ENCODE measurements at regions not wholly inside any gene's neighbourhood (a gene's known extent, or its start where the extent isn't known, plus 50 kb on each side); places are given as distances from the start of the nearest gene placed in this dataset.
A peak's percentile ranks its signal among the peaks of the same experiment; 100 is the strongest.

DNA sequence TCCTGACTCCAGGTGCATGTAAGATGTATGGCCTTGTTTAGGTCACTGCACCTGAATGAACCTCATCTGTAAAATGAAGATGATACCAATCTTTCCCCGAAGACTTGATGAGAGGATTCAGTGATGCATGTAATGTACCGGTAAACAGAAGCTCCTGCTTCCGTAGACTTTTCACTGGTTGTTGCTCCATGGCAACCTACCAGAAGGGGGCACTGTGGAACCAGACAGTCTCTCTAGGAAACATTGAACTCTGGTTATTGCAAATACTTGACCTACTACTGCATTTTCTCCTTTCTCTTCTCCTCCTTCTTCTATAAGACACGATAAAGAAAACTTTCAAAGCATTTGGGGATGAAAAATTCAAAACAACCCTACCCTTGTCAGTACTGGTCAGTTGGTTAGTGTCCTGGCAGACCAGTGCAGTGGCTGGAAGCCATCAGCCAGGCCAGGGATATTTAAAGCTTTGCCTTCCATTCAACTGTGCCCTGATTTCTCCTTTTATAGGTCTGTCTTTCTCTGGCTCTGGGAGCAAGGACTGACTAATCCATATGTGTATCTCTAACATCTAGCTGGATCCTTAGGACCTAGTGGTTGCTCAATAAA lies 667.4 kb upstream of the SALL1 start:
- H3K36me3 ChIP-seq (ENCODE audit: control insufficient read depth, insufficient read depth, low read length) = no peaks in the 10 kb centered on the region
- peak overlapping the region; percentile 94 for H2BK120ac ChIP-seq (ENCODE audit: low read depth, low read length)
- peak overlapping the region; percentile 87 for H2BK20ac ChIP-seq (ENCODE audit: low read depth, low read length)
- dilution Hi-C loops (cut with HindIII; ENCODE audit: low sequenced_read_pairs, unreplicated experiment) (no loop called here), intact Hi-C loops (cut with micrococcal nuclease) (loop anchor here (1.0 to 2.0 kb wide), 4 partner anchors 153 to 672 kb away; no protein-coding TSS in a partner anchor), in situ Hi-C loops (cut with MboI; ENCODE audit: low sequenced_read_pairs) (loop anchor here (5.0 kb wide), 1 partner anchor 169 kb away; no protein-coding TSS in a partner anchor)
- H3K27ac ChIP-seq (ENCODE audit: insufficient read depth, low read length) = peak overlapping the region; percentile 57
- peak; percentile 73 for DNase-seq
- H2AK9ac ChIP-seq (replicated peaks; ENCODE audit: low read depth, low read length, poor library complexity) = no peak overlapping the region
- H3K9me3 ChIP-seq (ENCODE audit: control insufficient read depth, insufficient read depth, low read length) = peaks cover 2% of the 10 kb centered on the region; the same call in 1 of the 2 replicates
- H3K56ac ChIP-seq (ENCODE audit: extremely low read depth, insufficient read depth, low read length) = peak overlapping the region; percentile 77; the same call in 1 of the 2 replicates
- peak overlapping the region; percentile 95 for H4K5ac ChIP-seq (ENCODE audit: low read depth, low read length)
- TF ChIP-seq BHLHE40 (IDR thresholded peaks at IDR 0.05; ENCODE audit: low read depth, low read length) = no peak
- TF ChIP-seq RAD21 (IDR thresholded peaks at IDR 0.05; ENCODE audit: low read length) = peak; percentile 91
- TF ChIP-seq, protein P1, sequence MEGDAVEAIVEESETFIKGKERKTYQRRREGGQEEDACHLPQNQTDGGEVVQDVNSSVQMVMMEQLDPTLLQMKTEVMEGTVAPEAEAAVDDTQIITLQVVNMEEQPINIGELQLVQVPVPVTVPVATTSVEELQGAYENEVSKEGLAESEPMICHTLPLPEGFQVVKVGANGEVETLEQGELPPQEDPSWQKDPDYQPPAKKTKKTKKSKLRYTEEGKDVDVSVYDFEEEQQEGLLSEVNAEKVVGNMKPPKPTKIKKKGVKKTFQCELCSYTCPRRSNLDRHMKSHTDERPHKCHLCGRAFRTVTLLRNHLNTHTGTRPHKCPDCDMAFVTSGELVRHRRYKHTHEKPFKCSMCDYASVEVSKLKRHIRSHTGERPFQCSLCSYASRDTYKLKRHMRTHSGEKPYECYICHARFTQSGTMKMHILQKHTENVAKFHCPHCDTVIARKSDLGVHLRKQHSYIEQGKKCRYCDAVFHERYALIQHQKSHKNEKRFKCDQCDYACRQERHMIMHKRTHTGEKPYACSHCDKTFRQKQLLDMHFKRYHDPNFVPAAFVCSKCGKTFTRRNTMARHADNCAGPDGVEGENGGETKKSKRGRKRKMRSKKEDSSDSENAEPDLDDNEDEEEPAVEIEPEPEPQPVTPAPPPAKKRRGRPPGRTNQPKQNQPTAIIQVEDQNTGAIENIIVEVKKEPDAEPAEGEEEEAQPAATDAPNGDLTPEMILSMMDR (conservative IDR thresholded peaks at IDR 0.05; ENCODE audit: low read depth, low read length) = peak; percentile 89
- TF ChIP-seq SMC3 (IDR thresholded peaks at IDR 0.05; ENCODE audit: low read depth, low read length) = peak; percentile 84
- TF ChIP-seq POLR2A (IDR thresholded peaks at IDR 0.05; ENCODE audit: low read depth, low read length) = no peak
- TF ChIP-seq MXI1 (IDR thresholded peaks at IDR 0.05; ENCODE audit: borderline replicate concordance, low read depth, low read length) = no peak
- peak overlapping the region; percentile 16; the same call in 2 of the 3 replicates for H2BK15ac ChIP-seq (ENCODE audit: low read depth, low read length)
- 71% methylated on average over 3 of the region's 4 CpGs; no CpG with 5 or more reads in 1 of the 2 experiments for WGBS, 2 experiments (ENCODE audit: extremely low coverage in 2 of 2, insufficient read length in 1 of 2)
- peaks cover 2% of the 10 kb centered on the region; the same call in 1 of the 2 replicates for H3K4me1 ChIP-seq (ENCODE audit: control insufficient read depth, insufficient read depth, low read length)
- H3K4ac ChIP-seq (ENCODE audit: low read depth, low read length) = peak overlapping the region; percentile 88
- peak overlapping the region; percentile 47; the same call in 1 of the 2 replicates for H2AK5ac ChIP-seq (ENCODE audit: low read depth, low read length)
- no peaks in the 10 kb centered on the region for H3K27me3 ChIP-seq (ENCODE audit: control insufficient read depth, insufficient read depth, low read length)
- H2BK5ac ChIP-seq (ENCODE audit: low read depth, low read length, poor library complexity, severe bottlenecking) = peak overlapping the region; percentile 88
- H3K18ac ChIP-seq (ENCODE audit: low read depth, low read length) = peak overlapping the region; percentile 95
- no peaks in the 10 kb centered on the region for H4K20me1 ChIP-seq (ENCODE audit: insufficient read depth, low read length)
- peaks cover 3% of the 10 kb centered on the region for H3K9me1 ChIP-seq (ENCODE audit: insufficient read depth, low read length)
- no peaks in the 10 kb centered on the region for H3K79me1 ChIP-seq (ENCODE audit: low read depth in 1 of 2, low read length in 2 of 2)
- H3K14ac ChIP-seq (replicated peaks; ENCODE audit: low read depth, low read length) = peak overlapping the region; percentile 78
- H3K23ac ChIP-seq (ENCODE audit: low read depth, low read length) = peak overlapping the region; percentile 85
- peak; percentile 61 for ATAC-seq (ENCODE audit: low read depth)
- ChIA-PET POLR2A (ENCODE audit: unreplicated experiment) (interaction anchor here (1.0 kb wide), 1 partner anchor 672 kb away, joined by 3 read pairs; no protein-coding TSS in a partner anchor), CTCF (interaction anchor here (0.6 to 2.1 kb wide), 25 partner anchors 9 to 685 kb away, joined by 3 to 27 read pairs (median 3); no protein-coding TSS in a partner anchor)
- H2AFZ ChIP-seq (replicated peaks; ENCODE audit: low read length, poor library complexity) = peak overlapping the region; percentile 46
- BruUV-seq (replicated peaks) = no TSS peak
- 0 out of 2 replicates have a peak overlapping the region, but pooled peaks have one; percentile 8 for H3K9ac ChIP-seq (ENCODE audit: low read depth, low read length)
- peak overlapping the region; percentile 26 to 85 for H4K8ac ChIP-seq (ENCODE audit: low read depth in 2 of 2, low read length in 2 of 2)
- H3K4me3 ChIP-seq (ENCODE audit: insufficient read depth, low read depth, low read length) = no peak overlapping the region
- peak overlapping the region; percentile 81 for H4K91ac ChIP-seq (ENCODE audit: insufficient read depth, low read depth, low read length)
- H3K4me2 ChIP-seq (ENCODE audit: low read depth, low read length) = peak overlapping the region; percentile 24; the same call in 1 of the 2 replicates

Measured in IMR-90 (cell line).